ENCODE measurements at regions not wholly inside any gene's neighbourhood (a gene's known extent, or its start where the extent isn't known, plus 50 kb on each side); places are given as distances from the start of the nearest gene placed in this dataset.

- no peaks in the 10 kb centered on the region for H3K36me3 ChIP-seq
- H3K4me3 ChIP-seq: no peak overlapping the region
- no peak for TF ChIP-seq POLR2AphosphoS5 (IDR thresholded peaks at IDR 0.05)
- TF ChIP-seq EP300 (IDR thresholded peaks at IDR 0.05): no peak
- TF ChIP-seq POLR2A (IDR thresholded peaks at IDR 0.05): no peak
- no peak for TF ChIP-seq CTCF (IDR thresholded peaks at IDR 0.05)
- no peaks in the 10 kb centered on the region for H3K9me3 ChIP-seq
- H3K27ac ChIP-seq: no peak overlapping the region
- H3K27me3 ChIP-seq: no peaks in the 10 kb centered on the region
- no peaks in the 10 kb centered on the region for H3K4me1 ChIP-seq
- 23 to 26% methylated on average over 6 of the region's 6 CpGs for WGBS, 2 donors (ENCODE audit: low coverage in 1 of 2)
- peak; percentile 80 for ATAC-seq
Measured at GRCh38 chr5:86909418-86910295, 291.9 kb downstream of the COX7C start.

- no peak for ATAC-seq
- TF ChIP-seq POLR2AphosphoS5 (IDR thresholded peaks at IDR 0.05) (no peak), POLR2A (IDR thresholded peaks at IDR 0.05) (no peak), CTCF (IDR thresholded peaks at IDR 0.05) (no peak), EP300 (IDR thresholded peaks at IDR 0.05) (no peak)
- no peak overlapping the region for H3K27ac ChIP-seq
- H3K27me3 ChIP-seq: no peaks in the 10 kb centered on the region
- H3K9me3 ChIP-seq: no peaks in the 10 kb centered on the region
- no peaks in the 10 kb centered on the region for H3K36me3 ChIP-seq
- 8 to 15% methylated on average over 2 of the region's 2 CpGs for WGBS, 2 donors (ENCODE audit: low coverage in 1 of 2)
- H3K4me3 ChIP-seq: no peak overlapping the region
- no peaks in the 10 kb centered on the region for H3K4me1 ChIP-seq
Measured at GRCh38 chr5:86917117-86917579, 299.4 kb downstream of the COX7C start.

GRCh38 chr5:86918246-86918645, 300.5 kb downstream of the COX7C start:
- Histone ChIP-seq H3K4me1 (no peaks in the 10 kb centered on the region), H3K36me3 (no peaks in the 10 kb centered on the region), H3K9me3 (no peaks in the 10 kb centered on the region), H3K27me3 (no peaks in the 10 kb centered on the region), H3K27ac (no peak overlapping the region), H3K4me3 (no peak overlapping the region)
- WGBS, 2 donors (ENCODE audit: low coverage in 1 of 2): 41 to 72% methylated on average over 4 of the region's 4 CpGs
- TF ChIP-seq POLR2AphosphoS5 (IDR thresholded peaks at IDR 0.05) (no peak), CTCF (IDR thresholded peaks at IDR 0.05) (no peak), POLR2A (IDR thresholded peaks at IDR 0.05) (no peak), EP300 (IDR thresholded peaks at IDR 0.05) (no peak)
- no peak for ATAC-seq

- Histone ChIP-seq H3K27ac (no peak overlapping the region), H3K4me1 (no peaks in the 10 kb centered on the region), H3K27me3 (no peaks in the 10 kb centered on the region), H3K4me3 (no peak overlapping the region), H3K9me3 (no peaks in the 10 kb centered on the region), H3K36me3 (no peaks in the 10 kb centered on the region)
- ATAC-seq: no peak
- TF ChIP-seq POLR2A (IDR thresholded peaks at IDR 0.05) (no peak), CTCF (IDR thresholded peaks at IDR 0.05) (no peak), EP300 (IDR thresholded peaks at IDR 0.05) (no peak), POLR2AphosphoS5 (IDR thresholded peaks at IDR 0.05) (no peak)
- WGBS, 2 donors (ENCODE audit: low coverage in 1 of 2): 78 to 92% methylated on average over 1 of the region's 1 CpG
Measured at GRCh38 chr5:86926033-86926432, 308.3 kb downstream of the COX7C start.
